OCI-LY3 (cell line): ENCODE measurements at regions not wholly inside any gene's neighbourhood (a gene's known extent, or its start where the extent isn't known, plus 50 kb on each side); places are given as distances from the start of the nearest gene placed in this dataset.
"Not testable (repeated sequence)": the region's sequence is repeated elsewhere in the genome, so short reads cannot be mapped to it uniquely, and the experiment has no call there.

Source experiments
- H2AFZ ChIP-seq: fragments of 200-600, 300-600 bp; shearing (Covaris generic); 2 replicates; pipeline ENCODE4 v1.6.0; 2014; ENCODE audit warnings: antibody characterized with exemption, low read depth, low read length
- H3K27ac ChIP-seq: fragments of 200-600, 300-600 bp; sonication (generic); 2 replicates; pipeline ENCODE4 v1.5.1; 2014; ENCODE audit warnings: mild to moderate bottlenecking, low read length, moderate library complexity, mixed read lengths
- H3K27me3 ChIP-seq: fragments of 200-600, 300-600 bp; sonication (generic); 2 replicates; pipeline ENCODE4 v1.6.1; 2014; ENCODE audit warnings: low read depth, low read length, mixed read lengths
- H3K36me3 ChIP-seq: fragments of 200-600, 300-600 bp; sonication (generic); replicated peaks from 2 replicates; pipeline ENCODE3; 2014; ENCODE audit warnings: low read depth, low read length, mixed read lengths
- H3K4me1 ChIP-seq: fragments of 300-600, 200-600 bp; sonication (generic); 2 replicates; pipeline ENCODE4 v1.6.1; 2014; ENCODE audit warnings: low read length, mixed read lengths
- H3K4me2 ChIP-seq: fragments of 200-600, 300-600 bp; sonication (generic); 2 replicates; pipeline ENCODE4 v1.6.1; 2014; ENCODE audit warnings: low read length, mixed read lengths
- H3K4me3 ChIP-seq: fragments of 300-600, 200-600 bp; sonication (generic); 2 replicates; pipeline ENCODE4 v1.5.1; 2014; ENCODE audit warnings: antibody characterized with exemption, mild to moderate bottlenecking, low read length, moderate library complexity
- H3K79me2 ChIP-seq: fragments of 300-600, 200-600 bp; shearing (Covaris generic); 2 replicates; pipeline ENCODE4 v1.6.1; 2014; ENCODE audit warnings: mild to moderate bottlenecking, low read length, mixed read lengths
- H3K9ac ChIP-seq: fragments of 300-600, 200-600 bp; shearing (Covaris generic); 2 replicates; pipeline ENCODE4 v1.6.0; 2014; ENCODE audit warnings: mild to moderate bottlenecking, low read length, moderate library complexity
- H3K9me3 ChIP-seq: fragments of 200-600, 300-600 bp; shearing (Covaris generic); 2 replicates; pipeline ENCODE4 v1.6.1; 2014; ENCODE audit warnings: low read length, mixed read lengths; ENCODE audit not compliant: insufficient read depth
- H4K20me1 ChIP-seq: fragments of 200-600, 300-600 bp; sonication (generic); 2 replicates; pipeline ENCODE4 v1.6.1; 2016; ENCODE audit warnings: low read length, mixed read lengths; ENCODE audit not compliant: insufficient read depth
- CTCF ChIP-seq: fragments of 200-600, 300-600 bp; sonication (generic); IDR thresholded peaks from 2 replicates; pipeline ENCODE4 v1.5.1; 2014; ENCODE audit warnings: antibody characterized with exemption, low read length, low read depth
- EZH2phosphoT487 ChIP-seq: fragments of 200-600 bp; shearing (Covaris generic); IDR thresholded peaks from 2 replicates; pipeline ENCODE4 v1.6.1; 2018; ENCODE audit warnings: antibody characterized with exemption, mixed run types, low read depth

DNA sequence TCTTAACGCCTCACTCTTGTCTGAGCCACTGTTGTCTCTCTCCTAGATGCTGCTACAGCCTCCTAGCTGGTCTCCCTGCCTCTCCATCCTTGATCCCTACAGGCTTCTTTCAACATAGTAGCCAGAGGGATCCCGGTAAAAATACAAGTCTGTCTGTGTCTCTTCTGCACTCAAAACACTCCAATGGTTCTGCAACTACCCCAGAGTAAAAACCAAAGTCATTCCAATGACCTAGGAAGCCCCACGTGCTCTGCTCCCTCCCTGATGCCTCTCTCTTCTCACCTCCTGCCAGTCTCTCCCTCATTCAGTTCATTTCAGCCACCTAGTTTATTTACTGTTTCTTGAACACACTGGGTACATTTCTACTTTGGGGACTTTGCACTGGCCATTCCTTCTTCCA, 135.2 kb downstream of the NPIPB5 start:
- no peak overlapping the region for H3K27ac ChIP-seq
- peaks cover 82% of the 10 kb centered on the region for H3K27me3 ChIP-seq
- H3K4me3 ChIP-seq: no peak overlapping the region

DNA sequence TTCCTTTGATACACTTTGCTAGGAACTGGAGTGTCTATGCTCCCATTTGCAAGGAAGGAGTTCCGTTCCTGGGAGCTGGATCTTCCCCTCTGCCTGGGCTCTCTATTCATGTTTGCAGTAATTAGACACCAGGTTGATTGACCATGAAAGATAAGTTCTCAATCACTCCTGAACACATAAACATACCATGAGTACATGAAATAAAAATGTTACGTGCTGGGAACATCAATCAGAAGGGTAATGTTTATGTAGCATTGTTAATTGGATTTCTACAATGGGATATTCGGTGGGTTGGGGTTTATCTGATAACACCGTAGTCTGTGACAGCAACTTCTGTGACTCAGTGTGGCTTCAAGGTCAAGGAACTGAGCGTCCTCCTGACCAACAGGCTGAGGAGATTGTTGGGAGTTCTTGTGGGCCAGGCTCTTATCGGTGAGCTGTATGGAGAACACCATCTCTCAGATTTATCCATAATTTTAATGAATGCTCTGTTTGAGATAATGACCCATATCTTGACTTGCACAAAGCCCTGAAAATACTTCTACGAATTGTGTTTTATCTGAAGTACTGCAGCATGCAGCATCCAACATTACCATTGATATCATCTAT, 136.4 kb downstream of the NPIPB5 start:
- Histone ChIP-seq H4K20me1 (no peaks in the 10 kb centered on the region), H3K36me3 (no peaks in the 10 kb centered on the region), H3K9ac (no peak overlapping the region), H3K4me1 (no peaks in the 10 kb centered on the region), H3K9me3 (no peaks in the 10 kb centered on the region), H3K27me3 (peaks cover 75% of the 10 kb centered on the region), H3K27ac (no peak overlapping the region), H2AFZ (no peak overlapping the region), H3K4me3 (no peak overlapping the region), H3K4me2 (no peak overlapping the region), H3K79me2 (no peaks in the 10 kb centered on the region)
- TF ChIP-seq CTCF (no peak), EZH2phosphoT487 (no peak)

More for the DNA sequence above, 135.2 kb downstream of the NPIPB5 start:
- Histone ChIP-seq H3K9ac (no peak overlapping the region), H3K36me3 (no peaks in the 10 kb centered on the region), H3K4me1 (no peaks in the 10 kb centered on the region), H3K4me2 (no peak overlapping the region), H4K20me1 (no peaks in the 10 kb centered on the region), H3K9me3 (no peaks in the 10 kb centered on the region), H2AFZ (no peak overlapping the region), H3K79me2 (no peaks in the 10 kb centered on the region)
- TF ChIP-seq EZH2phosphoT487: no peak
- TF ChIP-seq CTCF: no peak

GRCh38 chr16:22648141-22648540, 137.4 kb downstream of the NPIPB5 start:
- H3K9ac ChIP-seq: no peak overlapping the region
- H3K36me3 ChIP-seq: no peaks in the 10 kb centered on the region
- no peaks in the 10 kb centered on the region for H3K9me3 ChIP-seq
- no peak overlapping the region for H2AFZ ChIP-seq
- H3K27me3 ChIP-seq: peaks cover 65% of the 10 kb centered on the region
- H3K4me1 ChIP-seq: no peaks in the 10 kb centered on the region
- no peaks in the 10 kb centered on the region for H3K79me2 ChIP-seq
- H3K4me3 ChIP-seq: no peak overlapping the region
- no peak for TF ChIP-seq CTCF
- TF ChIP-seq EZH2phosphoT487: no peak
- no peaks in the 10 kb centered on the region for H4K20me1 ChIP-seq
- H3K27ac ChIP-seq: no peak overlapping the region
- no peak overlapping the region for H3K4me2 ChIP-seq

- Histone ChIP-seq H3K4me2 (no peak overlapping the region), H3K4me1 (no peaks in the 10 kb centered on the region), H3K9me3 (no peaks in the 10 kb centered on the region), H3K9ac (no peak overlapping the region), H3K4me3 (no peak overlapping the region), H2AFZ (no peak overlapping the region), H3K27me3 (peaks cover 68% of the 10 kb centered on the region), H4K20me1 (no peaks in the 10 kb centered on the region), H3K36me3 (no peaks in the 10 kb centered on the region), H3K79me2 (no peaks in the 10 kb centered on the region), H3K27ac (no peak overlapping the region)
- TF ChIP-seq EZH2phosphoT487: no peak
- no peak for TF ChIP-seq CTCF
These were observed 138.2 kb downstream of the NPIPB5 start for GRCh38 chr16:22648941-22649340.

DNA sequence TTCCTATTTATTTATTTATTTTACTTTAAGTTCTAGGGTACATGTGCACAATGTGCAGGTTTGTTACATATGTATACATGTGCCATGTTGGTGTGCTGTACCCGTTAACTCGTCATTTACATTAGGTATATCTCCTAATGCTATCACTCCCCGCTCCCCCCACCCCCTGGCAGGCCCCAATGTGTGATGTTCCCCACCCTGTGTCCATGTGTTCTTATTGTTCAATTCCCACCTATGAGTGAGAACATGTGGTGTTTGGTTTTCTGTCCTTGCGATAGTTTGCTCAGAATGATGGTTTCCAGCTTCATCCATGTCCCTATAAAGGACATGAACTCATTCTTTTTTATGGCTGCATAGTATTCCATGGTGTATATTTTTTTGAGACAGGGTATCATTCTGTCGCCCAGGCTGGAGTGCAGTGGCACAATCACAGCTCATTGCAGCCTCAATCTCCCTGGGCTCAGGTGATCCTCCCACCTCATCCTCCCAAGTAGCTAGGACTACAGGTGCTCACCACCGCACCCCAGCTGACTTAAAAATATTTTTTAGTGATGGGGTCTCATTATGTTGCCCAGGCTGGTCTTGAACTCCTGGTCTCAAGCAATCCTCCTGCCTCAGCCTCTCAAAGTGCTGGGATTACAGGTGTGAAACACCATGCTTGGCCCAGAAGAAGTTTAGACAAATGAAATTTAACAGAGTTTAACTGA, 140.6 kb downstream of the NPIPB5 start:
- not testable (repeated sequence) for H3K4me1 ChIP-seq, H2AFZ ChIP-seq, H3K36me3 ChIP-seq, H3K27ac ChIP-seq, H3K9ac ChIP-seq, H3K4me2 ChIP-seq, H3K4me3 ChIP-seq, H4K20me1 ChIP-seq, H3K9me3 ChIP-seq, H3K79me2 ChIP-seq
- peaks cover 55% of the 10 kb centered on the region for H3K27me3 ChIP-seq
